ENCODE measurements at regions not wholly inside any gene's neighbourhood (a gene's known extent, or its start where the extent isn't known, plus 50 kb on each side); places are given as distances from the start of the nearest gene placed in this dataset.

DNA sequence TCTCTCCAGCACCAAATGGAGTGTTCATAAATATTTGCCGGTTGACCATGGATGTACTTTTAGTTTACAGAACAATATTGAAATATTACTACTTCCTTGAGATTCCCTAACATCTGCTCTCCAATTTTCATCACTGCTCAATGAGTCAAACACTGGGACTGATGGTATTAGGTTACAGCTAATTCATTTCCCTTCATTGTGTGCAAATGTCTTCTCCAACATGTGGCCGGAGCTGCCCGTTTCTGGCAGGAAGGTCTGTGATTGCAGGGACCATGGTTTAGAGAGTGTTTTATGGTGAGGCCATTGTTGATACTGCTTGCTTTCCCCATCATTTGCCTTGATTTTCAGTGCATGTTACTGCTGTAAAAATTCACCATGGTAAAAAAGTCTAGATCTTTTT, 209.3 kb downstream of the HS3ST3B1 start:
- no peaks in the 10 kb centered on the region for H3K4me1 ChIP-seq
- no peak overlapping the region for H3K27ac ChIP-seq (replicated peaks in 1 of 4)
- no peak overlapping the region for H3K4me3 ChIP-seq
- no peak for TF ChIP-seq CTCF (IDR thresholded peaks at IDR 0.05)
- no peak for TF ChIP-seq POLR2AphosphoS5 (IDR thresholded peaks at IDR 0.05)
- no peak for TF ChIP-seq EP300 (IDR thresholded peaks at IDR 0.05)
- TF ChIP-seq POLR2A (IDR thresholded peaks at IDR 0.05; ENCODE audit: low read depth), result no peak
- H3K36me3 ChIP-seq, result no peaks in the 10 kb centered on the region
- 85% methylated on average over 3 of the region's 3 CpGs for WGBS
- H3K9me3 ChIP-seq, result no peaks in the 10 kb centered on the region
- H3K27me3 ChIP-seq, result no peaks in the 10 kb centered on the region
- no peak for DNase-seq (ENCODE audit: extremely low spot score)
- intact Hi-C loops (cut with DNase I), result no loop called here

DNA sequence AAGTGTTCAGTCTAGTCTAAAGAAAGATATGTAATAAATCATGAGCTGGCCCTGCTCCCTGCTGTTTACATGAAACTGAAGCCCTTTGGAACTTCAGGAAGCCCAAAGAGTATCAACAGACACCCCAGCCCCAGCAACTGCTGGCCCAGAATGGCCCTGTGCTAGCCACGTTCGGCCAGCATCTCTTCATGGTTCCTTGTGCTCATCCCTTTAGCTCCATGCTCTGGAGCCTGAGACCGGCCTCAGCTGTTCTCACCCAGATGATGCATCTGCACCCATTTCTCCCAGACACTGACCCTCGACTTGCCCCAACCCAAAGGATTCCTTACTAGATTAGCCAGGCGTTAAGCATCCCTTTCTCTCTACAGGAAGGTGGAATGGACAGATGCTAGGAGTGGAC, 207.3 kb downstream of the HS3ST3B1 start:
- Histone ChIP-seq H3K27ac (replicated peaks in 1 of 4) (no peak overlapping the region), H3K27me3 (no peaks in the 10 kb centered on the region), H3K4me1 (no peaks in the 10 kb centered on the region), H3K4me3 (no peak overlapping the region), H3K36me3 (no peaks in the 10 kb centered on the region), H3K9me3 (no peaks in the 10 kb centered on the region)
- TF ChIP-seq POLR2AphosphoS5 (IDR thresholded peaks at IDR 0.05) (no peak), EP300 (IDR thresholded peaks at IDR 0.05) (no peak), CTCF (IDR thresholded peaks at IDR 0.05) (no peak), POLR2A (IDR thresholded peaks at IDR 0.05; ENCODE audit: low read depth) (no peak)
- no peak for DNase-seq (ENCODE audit: extremely low spot score)
- intact Hi-C loops (cut with DNase I), result no loop called here
- 78% methylated on average over 5 of the region's 5 CpGs for WGBS

DNA sequence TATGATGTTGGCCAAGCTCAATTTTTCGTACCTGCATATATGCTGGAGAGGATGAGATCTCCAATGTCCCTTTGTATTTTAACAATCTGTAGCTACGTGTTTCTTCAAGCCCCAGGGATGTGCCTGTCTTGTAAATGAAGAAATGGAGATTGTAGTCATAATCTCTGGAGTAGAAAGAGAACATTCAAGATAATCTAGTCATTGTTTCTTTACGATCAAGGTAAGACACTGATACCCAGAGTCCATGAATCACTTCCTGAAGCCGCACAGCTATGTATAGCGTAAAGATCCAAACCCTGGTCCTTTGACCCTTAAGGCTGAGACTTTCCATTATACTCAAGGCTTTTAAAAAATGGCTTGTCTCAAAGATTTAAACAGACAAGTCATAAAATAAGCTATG, 205.5 kb downstream of the HS3ST3B1 start:
- no peaks in the 10 kb centered on the region for H3K36me3 ChIP-seq
- TF ChIP-seq EP300 (IDR thresholded peaks at IDR 0.05) (no peak), POLR2AphosphoS5 (IDR thresholded peaks at IDR 0.05) (no peak), CTCF (IDR thresholded peaks at IDR 0.05) (no peak), POLR2A (IDR thresholded peaks at IDR 0.05; ENCODE audit: low read depth) (no peak)
- H3K4me3 ChIP-seq, result no peak overlapping the region
- H3K27me3 ChIP-seq, result no peaks in the 10 kb centered on the region
- H3K4me1 ChIP-seq, result no peaks in the 10 kb centered on the region
- WGBS, result 83% methylated on average over 5 of the region's 5 CpGs
- DNase-seq (ENCODE audit: extremely low spot score), result no peak
- H3K9me3 ChIP-seq, result no peaks in the 10 kb centered on the region
- intact Hi-C loops (cut with DNase I), result no loop called here
- no peak overlapping the region for H3K27ac ChIP-seq (replicated peaks in 1 of 4)

GRCh38 chr17:14505606-14506005, 204.7 kb downstream of the HS3ST3B1 start:
- H3K27me3 ChIP-seq, result no peaks in the 10 kb centered on the region
- no peak overlapping the region for H3K4me3 ChIP-seq
- H3K9me3 ChIP-seq, result no peaks in the 10 kb centered on the region
- intact Hi-C loops (cut with DNase I), result no loop called here
- TF ChIP-seq POLR2AphosphoS5 (IDR thresholded peaks at IDR 0.05) (no peak), CTCF (IDR thresholded peaks at IDR 0.05) (no peak), EP300 (IDR thresholded peaks at IDR 0.05) (no peak), POLR2A (IDR thresholded peaks at IDR 0.05; ENCODE audit: low read depth) (no peak)
- no peak overlapping the region for H3K27ac ChIP-seq (replicated peaks in 1 of 4)
- no peaks in the 10 kb centered on the region for H3K4me1 ChIP-seq
- no peak for DNase-seq (ENCODE audit: extremely low spot score)
- WGBS, result 50% methylated on average over 2 of the region's 3 CpGs
- no peaks in the 10 kb centered on the region for H3K36me3 ChIP-seq

DNA sequence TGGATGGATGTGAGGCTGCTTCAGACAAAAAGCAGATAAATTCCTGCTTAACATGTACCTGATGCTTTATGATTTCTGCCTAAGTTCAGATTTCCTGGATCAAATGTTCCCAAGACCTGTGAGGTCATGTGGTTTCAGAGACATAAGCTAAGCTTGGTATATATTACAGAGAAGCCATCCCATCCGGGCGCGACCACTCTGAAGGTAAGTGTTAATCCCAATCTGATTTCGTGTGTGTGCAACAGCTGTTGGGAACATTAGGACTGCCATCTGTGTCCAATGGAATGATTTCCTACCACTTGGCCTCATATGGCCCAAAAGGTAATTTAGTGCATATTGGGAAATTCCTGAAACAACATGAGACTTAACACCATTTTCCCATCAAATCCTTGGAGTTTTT, 199.1 kb downstream of the HS3ST3B1 start:
- 66% methylated on average over 4 of the region's 4 CpGs for WGBS
- intact Hi-C loops (cut with DNase I), result no loop called here
- no peak for TF ChIP-seq CTCF (IDR thresholded peaks at IDR 0.05)

More for the DNA sequence above, 199.1 kb downstream of the HS3ST3B1 start:
- H3K27me3 ChIP-seq, result no peaks in the 10 kb centered on the region
- no peak overlapping the region for H3K4me3 ChIP-seq
- H3K9me3 ChIP-seq, result no peaks in the 10 kb centered on the region
- no peaks in the 10 kb centered on the region for H3K36me3 ChIP-seq
- DNase-seq (ENCODE audit: extremely low spot score), result no peak
- H3K4me1 ChIP-seq, result no peaks in the 10 kb centered on the region
- H3K27ac ChIP-seq (replicated peaks in 1 of 4), result no peak overlapping the region

Data from esophagus muscularis mucosa (tissue), 4 donors.